Esophagus muscularis mucosa (tissue), 4 donors: ENCODE measurements at regions not wholly inside any gene's neighbourhood (a gene's known extent, or its start where the extent isn't known, plus 50 kb on each side); places are given as distances from the start of the nearest gene placed in this dataset.

Source experiments
- CTCF ChIP-seq, 3 experiments: fragments of 200-600 bp in 2 of 3; fragments of 450-650 bp in 1 of 3; sonication (generic) in 2 of 3; IDR thresholded peaks; one replicate each; pipeline ENCODE4 v1.5.1; 2017 to 2019; ENCODE audit warnings: antibody characterized with exemption in 3 of 3, mild to moderate bottlenecking in 2 of 3, moderate library complexity in 1 of 3
- EP300 ChIP-seq: sonication (generic); formaldehyde crosslinking; IDR thresholded peaks from one replicate; pipeline ENCODE4 v1.6.1; 2017; ENCODE audit warnings: antibody characterized with exemption
- POLR2A ChIP-seq: fragments of 450-650 bp; IDR thresholded peaks from one replicate; pipeline ENCODE4 v1.6.1; 2017; ENCODE audit warnings: antibody characterized with exemption, moderate library complexity, mild to moderate bottlenecking, low read depth
- POLR2AphosphoS5 ChIP-seq, 2 donors: sonication (generic); formaldehyde crosslinking; IDR thresholded peaks; one replicate each; pipeline ENCODE4 v1.6.1; 2017; ENCODE audit warnings: antibody characterized with exemption in 2 of 2

- no peak for TF ChIP-seq CTCF (IDR thresholded peaks at IDR 0.05)
- TF ChIP-seq EP300: no peak
- TF ChIP-seq POLR2AphosphoS5 (IDR thresholded peaks at IDR 0.05): no peak
- TF ChIP-seq POLR2A: no peak
These were observed 705.5 kb upstream of the PCDH9 start for GRCh38 chr13:67935626-67936025.
